Fibroblast of the aortic adventitia (primary cell): ENCODE measurements at regions not wholly inside any gene's neighbourhood (a gene's known extent, or its start where the extent isn't known, plus 50 kb on each side); places are given as distances from the start of the nearest gene placed in this dataset.

Source experiments
- DNase-seq: peaks from one replicate; pipeline ENCODE4 v3.0.0-alpha.2; 2010; ENCODE audit warnings: low read depth
- H3K4me3 ChIP-seq: 2 replicates; pipeline ENCODE4 v1.5.1; 2011; ENCODE audit warnings: low read depth, mild to moderate bottlenecking, control low read depth, low read length, moderate library complexity
- TF ChIP-seq, protein P1 (sequence below): IDR thresholded peaks from 2 replicates; pipeline ENCODE4 v1.5.1; 2011; ENCODE audit warnings: mild to moderate bottlenecking, low read length, control low read depth, inconsistent platforms; ENCODE audit not compliant: insufficient read depth

DNA sequence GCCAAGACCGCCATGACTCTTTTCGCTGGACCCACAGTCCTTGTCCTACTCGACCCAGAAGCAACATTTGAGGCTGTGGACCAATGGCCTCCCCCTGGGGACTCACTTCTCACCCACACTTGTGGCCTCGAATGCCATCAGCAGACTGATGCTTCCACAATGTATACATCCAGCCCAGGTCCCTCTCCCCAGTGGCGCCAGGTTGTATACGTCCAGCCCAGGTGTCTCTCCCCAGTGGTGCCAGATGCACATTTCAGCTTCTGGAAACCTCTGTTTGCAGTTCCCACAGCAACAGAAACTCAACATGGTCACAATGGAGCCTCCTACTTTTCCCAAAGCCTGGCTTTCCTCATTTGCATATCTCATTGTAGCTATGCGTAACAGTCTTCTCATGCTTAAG lies 210.5 kb upstream of the RNF32 start:
- H3K4me3 ChIP-seq, result no peak overlapping the region
- TF ChIP-seq, protein P1, sequence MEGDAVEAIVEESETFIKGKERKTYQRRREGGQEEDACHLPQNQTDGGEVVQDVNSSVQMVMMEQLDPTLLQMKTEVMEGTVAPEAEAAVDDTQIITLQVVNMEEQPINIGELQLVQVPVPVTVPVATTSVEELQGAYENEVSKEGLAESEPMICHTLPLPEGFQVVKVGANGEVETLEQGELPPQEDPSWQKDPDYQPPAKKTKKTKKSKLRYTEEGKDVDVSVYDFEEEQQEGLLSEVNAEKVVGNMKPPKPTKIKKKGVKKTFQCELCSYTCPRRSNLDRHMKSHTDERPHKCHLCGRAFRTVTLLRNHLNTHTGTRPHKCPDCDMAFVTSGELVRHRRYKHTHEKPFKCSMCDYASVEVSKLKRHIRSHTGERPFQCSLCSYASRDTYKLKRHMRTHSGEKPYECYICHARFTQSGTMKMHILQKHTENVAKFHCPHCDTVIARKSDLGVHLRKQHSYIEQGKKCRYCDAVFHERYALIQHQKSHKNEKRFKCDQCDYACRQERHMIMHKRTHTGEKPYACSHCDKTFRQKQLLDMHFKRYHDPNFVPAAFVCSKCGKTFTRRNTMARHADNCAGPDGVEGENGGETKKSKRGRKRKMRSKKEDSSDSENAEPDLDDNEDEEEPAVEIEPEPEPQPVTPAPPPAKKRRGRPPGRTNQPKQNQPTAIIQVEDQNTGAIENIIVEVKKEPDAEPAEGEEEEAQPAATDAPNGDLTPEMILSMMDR, result no peak
- no peak for DNase-seq

DNA sequence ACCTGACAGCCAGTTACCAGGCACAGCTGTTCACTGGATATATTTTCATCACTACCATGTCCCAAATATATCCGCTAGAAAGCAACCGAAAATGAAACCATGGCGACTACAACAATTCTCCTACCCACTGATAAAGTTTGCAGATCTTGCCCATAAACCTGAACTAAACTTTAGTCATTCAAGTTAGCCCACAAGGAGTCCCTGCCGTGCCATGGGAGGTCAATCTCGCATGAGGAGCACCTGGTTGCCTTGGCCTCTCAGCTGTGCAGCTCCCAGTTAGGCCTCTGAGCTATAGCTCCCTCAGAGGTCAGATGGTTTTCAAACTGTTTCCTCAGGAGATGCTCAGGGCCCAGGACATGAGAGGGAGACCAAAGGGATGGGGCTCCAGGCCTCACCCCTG lies 211.1 kb upstream of the RNF32 start:
- TF ChIP-seq, protein P1, result no peak
- no peak overlapping the region for H3K4me3 ChIP-seq
- no peak for DNase-seq

DNA sequence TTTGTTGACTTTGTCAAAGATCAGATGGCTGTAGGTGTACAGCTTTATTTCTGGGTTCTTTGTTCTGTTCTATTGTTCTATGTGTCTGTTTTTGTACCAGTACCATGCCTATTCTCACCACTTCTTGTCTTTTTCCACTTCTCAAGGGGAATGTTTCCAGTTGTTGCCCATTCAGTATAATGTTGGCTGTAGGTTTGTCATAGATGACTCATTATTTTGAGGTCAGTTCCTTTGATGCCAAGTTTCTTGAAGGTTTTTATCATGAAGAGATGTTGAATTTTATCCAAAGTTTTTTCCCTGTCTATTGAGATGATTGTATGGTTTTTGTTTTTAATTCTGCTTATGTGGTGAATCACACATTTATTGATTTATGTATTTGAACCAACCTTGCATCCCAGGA lies 216.7 kb upstream of the RNF32 start:
- no peak overlapping the region for H3K4me3 ChIP-seq
- DNase-seq, result no peak
- TF ChIP-seq, protein P1, result no peak

DNA sequence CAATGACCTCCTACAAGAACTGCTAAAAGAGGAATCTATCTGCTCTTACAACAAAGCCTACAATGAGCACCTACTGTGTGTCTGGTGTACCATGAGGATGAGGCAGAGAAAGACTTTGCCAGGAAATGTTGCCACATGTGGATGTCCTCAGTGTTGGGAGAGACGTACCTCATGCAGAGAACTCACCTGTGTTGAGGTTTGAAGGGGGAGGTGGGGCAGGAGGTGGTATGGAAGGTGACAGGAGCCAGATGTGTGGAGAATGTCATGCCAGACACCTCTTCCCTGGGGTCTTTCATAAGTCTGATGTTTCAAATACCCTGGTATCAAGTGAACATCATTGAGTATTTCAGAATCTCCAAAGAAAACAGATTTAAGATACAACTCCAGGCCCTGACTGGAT lies 220.1 kb upstream of the RNF32 start:
- no peak for DNase-seq
- H3K4me3 ChIP-seq, result no peak overlapping the region
- TF ChIP-seq, protein P1, result no peak

DNA sequence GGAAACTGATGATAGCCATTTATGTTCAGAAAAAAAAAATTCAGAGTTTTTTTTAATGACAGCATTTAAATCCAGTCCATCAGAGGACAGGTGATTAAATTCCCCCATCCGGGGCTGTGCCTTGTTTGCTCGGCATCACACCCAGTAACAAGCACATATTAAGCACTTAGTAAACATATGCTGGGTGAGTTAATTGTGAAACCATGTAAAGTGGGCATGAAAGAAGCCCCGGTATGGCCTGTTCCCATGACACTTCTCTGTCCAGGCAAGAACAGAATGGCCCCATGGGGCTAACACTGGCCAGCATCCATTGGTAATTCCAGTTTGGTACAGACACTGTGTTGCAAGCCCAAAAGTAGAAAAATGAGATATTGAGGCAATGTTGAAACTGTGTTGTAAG lies 220.8 kb upstream of the RNF32 start:
- TF ChIP-seq, protein P1, result no peak
- no peak overlapping the region for H3K4me3 ChIP-seq
- DNase-seq, result no peak

DNA sequence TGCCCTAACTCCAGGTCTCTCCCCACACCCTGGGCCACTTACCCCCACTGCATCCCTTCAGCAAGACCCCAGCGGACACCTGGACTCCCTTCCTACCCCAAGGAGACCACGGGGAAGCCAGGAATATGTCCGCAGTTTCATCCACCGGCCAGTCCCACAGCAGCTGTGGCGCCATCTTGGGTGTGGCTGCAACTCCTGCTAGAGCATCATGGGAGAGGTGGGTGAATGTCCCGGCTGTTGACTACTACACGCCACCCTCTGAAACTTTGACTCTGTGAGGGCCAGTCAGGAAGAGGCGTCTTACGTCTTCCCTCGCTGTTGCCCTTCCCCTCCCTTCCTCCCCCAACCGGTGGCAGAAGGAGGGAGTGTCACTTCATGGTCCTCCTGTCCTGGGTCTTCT lies 238.3 kb upstream of the RNF32 start:
- TF ChIP-seq, protein P1, result no peak
- DNase-seq, result no peak
- no peak overlapping the region for H3K4me3 ChIP-seq

DNA sequence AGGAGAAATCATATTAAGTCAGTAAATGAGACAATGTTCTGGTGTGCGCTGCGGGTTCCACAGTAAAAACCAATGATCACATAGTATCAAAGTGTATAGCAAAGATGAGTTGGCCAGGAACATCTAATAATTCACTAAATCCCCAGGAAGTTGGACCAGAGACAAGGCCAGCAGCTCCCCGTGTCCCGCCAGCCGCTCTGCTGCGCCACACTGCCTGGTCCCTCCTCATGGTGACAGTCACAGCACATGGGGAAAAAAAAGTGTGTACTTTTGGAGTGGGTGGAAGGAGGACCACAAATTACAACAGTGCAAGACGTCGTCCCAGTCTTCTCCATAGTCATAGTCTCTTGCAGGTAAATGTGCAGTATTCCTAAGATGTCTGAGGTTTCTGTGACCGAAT lies 239.0 kb upstream of the RNF32 start:
- DNase-seq, result no peak
- H3K4me3 ChIP-seq, result no peak overlapping the region
- TF ChIP-seq, protein P1, result no peak
